ENCODE measurements at regions not wholly inside any gene's neighbourhood (a gene's known extent, or its start where the extent isn't known, plus 50 kb on each side); places are given as distances from the start of the nearest gene placed in this dataset.
"Not testable (repeated sequence)": the region's sequence is repeated elsewhere in the genome, so short reads cannot be mapped to it uniquely, and the experiment has no call there.

DNA sequence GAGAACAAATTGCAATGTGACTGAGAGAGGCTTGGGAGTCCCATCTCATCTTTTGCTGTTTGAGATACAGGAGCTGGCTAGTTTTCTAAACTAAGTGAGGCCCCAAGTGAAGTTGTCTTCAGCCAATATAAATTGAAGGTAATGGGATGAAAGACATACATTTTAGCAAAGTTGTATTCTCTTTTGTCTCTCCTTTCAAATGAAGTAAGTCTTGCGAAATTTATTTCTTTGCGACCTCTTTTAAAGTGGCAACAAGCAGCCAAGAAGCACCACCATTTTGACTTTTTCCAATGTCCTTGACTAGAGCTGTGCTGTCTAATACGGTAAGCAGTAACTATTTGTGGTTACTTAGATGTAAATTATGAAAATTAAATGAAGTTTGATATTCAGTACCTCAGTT, 385.7 kb downstream of the USP25 start:
- no peak for DNase-seq

DNA sequence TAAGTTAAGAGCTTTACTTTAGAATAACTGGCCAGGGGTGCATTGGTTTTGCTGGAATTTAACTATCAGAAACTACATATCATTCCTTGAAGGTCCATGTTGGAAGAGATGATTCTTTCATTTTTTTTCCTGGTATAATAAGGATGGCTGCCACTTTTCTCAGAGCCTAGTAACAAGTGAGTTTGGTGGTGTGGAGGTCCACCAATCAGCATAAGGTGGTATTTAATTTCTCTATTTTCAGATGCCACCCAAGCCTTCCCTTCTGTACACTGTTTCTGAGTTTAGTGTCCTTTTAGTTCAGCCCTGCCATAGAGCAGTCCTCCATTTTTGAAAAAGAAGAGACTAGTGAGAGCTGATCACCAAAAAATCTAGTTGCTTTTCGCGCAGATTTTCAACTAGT, 386.3 kb downstream of the USP25 start:
- DNase-seq = no peak

DNA sequence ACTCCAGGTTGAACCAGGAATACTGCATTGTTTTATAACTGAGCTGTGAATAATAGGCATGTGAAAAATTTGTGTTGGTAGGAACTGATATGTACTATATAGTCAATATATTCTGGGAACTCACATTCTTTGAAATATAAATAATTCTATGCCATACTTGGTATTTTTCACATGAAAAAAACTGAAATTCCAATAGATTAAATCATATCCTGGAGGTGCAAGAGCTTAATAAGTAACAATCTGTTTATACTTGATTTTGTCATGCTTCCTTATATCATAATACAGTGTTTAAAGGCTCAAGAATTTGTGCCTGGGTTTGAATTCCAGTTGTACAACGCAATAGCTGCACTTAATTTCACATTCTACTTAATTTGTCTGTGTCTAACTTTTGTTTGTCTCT, 387.0 kb downstream of the USP25 start:
- no peak for DNase-seq

DNA sequence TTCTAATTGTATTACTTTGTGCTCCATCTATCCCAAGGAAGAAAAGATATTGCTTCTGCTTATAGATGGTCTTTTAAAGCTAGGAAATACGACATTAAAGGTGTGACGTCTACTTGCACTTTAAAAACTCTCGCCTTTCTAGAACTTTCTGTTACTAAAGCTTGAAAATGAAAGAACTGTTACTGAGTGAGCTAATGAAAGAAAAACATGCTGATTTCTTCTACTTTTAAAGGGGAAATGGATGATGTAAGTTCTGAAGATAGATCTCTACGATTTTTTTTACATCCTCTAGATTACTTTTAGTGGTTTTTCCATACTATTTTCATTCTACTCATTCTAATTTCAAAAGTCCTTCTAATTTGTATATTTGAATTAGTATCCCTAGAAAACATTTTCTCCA, 387.5 kb downstream of the USP25 start:
- no peak for DNase-seq

DNA sequence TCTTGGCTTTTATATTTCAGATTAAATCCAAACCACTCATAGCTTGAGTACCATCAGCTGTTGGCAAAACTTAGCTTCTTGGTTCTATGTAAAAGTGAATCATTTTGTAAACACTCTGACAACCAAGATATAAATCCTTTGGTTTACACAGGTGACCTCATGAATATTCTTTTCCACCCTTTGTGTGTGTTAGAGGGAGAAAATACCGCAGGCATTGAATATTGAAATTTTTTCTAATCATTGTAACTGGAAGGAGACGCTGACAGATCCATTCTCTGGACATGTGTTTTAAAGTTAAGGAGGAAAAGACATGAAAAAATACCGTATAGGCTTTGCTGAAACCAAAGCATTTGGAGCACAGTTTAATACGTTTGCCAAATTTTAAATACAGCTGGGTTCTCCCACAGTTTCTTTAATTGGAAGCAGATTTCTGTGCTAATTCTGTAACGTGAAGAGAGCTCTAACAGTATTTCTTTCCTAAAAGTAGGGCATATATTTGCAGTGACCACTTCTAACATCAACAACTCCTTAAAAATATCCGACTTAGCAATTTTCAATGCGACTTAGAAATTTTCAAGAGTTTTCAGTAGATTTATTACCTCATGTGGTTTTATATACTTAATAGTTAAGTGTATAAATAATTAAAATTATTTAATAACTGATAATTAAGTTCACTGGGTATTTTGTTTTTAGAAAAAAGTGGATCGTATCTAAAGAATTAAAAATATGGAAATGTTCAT, 388.2 kb downstream of the USP25 start:
- peak in 1 of 51 donors; percentile 28 for DNase-seq

DNA sequence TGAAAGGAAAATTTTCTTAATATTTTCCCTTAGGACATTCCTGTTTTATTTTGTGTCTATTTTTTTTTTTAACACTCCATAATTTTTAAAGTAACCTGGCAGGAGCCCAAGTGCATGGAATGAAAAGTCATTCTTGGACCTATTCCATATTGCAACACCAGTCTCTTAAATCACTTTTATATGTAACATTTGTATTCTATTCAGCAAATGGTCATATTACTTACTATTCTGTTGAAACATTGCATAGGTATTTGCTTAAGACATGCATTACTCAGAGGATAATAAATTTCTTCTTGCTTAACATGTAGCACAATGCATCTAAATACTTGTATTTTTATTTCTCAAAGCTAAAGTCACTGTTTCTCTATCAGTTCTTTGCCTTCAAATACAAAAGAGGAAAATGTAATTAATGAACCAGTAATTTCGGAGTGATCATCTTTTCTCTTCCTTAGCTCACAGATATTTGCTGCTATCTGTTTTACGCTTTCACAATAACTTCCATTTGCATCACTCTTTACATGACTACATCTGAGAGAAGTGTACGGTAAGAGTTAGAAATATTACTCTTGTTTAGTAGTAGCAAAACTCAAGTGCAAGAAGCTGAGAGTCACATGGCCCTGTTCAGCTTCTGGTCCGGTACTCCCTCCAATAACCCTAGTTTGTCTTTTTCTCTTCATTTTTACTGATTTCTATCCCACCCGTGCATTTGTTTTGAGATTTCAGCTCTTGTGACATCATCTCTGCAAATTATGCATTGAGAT, 394.8 kb downstream of the USP25 start:
- no peak for DNase-seq

DNA sequence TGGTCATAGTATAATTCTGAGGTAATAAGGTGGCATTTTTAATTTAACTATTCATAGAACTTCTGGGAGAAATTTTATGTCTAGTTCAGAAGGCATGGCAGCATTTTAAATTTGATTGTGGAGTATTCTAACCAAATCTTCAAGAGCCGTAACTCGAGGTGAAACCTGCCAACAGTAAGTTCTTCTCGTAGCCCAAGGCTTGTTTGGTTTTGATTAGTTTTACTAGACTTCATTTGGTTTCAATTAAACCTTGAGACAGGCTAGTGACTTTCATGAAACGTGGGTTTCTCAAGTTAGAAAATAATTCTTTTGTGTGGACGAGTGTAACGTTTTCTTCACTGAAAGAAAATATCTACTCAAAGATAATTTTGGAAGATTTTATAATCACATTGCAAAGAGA, 395.5 kb downstream of the USP25 start:
- DNase-seq = no peak

DNA sequence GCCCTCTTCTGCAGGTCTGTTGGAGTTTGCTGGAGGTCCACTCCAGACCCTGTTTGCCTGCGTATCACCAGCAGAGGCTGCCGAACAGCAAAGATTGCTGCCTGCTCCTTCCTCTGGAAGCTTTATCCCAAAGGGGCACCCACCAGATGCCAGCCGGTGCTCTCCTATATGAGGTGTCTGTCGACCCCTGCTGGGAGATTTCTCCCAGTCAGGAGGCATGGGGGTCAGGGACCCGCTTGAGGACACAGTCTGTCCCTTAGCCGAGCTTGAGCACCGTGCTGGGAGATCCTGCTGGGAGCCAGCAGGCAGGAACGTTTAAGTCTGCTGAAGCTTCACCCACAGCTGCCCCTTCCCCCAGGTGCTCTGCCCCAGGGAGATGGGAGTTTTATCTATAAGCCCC, 402.7 kb downstream of the USP25 start:
- DNase-seq = not testable (repeated sequence)

DNA sequence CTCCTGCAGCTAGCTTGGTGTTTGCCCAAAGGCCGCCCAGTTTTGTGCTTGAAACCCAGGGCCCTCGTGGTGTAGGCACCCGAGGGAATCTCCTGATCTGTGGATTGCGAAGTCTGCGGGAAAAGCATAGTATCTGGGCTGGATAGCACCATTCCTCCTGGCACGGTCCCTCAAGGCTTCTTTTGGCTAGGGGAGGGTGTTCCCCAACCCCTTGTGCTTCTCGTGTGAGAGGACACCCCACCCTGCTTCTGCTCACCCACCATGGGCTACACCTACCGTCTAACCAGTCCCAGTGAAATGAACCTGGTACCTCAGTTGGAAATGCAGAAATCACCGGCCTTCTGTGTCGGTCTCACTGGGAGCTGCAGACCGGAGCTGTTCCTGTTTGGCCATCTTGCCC, 403.5 kb downstream of the USP25 start:
- DNase-seq = no peak

DNA sequence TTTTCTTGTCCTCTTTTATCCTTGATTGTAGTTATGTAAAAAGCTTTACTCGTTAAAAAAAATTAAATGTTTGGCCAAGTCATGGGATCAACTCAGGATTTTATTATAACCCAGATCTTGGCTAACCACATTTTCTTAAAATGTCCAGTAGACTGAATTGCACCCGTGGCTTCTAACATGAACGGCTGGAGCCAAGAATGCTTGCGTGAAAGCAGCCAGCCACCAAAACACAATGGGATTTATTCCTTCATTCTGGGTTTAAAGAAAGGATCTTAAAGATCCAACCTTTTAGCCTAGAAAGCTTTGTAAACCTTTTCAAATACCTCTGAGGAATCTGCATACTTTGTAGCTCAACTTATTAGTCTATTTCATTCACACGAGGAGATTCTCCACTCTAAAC, 404.4 kb downstream of the USP25 start:
- DNase-seq = no peak

DNA sequence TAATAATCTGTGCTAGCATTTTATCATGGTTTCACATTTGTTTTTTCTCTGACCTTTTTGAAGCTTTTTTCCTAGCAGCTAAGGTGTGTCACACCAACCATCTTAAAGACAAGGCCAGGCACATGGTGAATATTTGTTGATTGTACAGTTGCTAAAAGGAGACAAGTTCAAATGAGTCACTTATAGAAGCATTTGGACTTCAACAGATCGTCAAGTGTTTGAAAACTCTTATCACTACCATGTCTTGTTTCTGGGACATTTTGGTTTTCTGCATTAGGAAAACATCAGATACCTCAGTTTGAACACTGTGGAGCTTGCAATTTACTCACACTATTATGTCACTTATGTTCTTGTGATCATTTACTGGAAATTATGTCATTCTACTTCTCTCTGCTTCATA, 407.3 kb downstream of the USP25 start:
- no peak for DNase-seq

DNA sequence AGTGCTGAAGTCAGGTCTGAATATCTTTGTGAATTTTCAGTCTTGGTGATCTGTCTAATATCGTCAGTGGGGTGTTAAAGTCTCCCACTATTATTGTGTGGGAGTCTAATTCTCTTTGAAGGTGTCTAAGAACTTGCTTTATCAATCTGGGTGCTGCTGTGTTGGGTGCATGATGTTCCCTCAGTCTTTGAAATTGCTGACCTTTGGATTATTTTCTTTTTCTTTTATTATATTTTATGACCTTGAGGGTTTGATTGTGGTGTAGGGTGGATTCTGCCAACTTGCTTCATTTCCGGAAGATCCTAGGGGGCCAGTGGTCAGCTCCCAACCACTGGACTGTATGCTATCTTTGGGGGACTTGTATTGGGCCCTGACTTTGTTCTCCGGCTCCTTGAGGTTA, 415.3 kb downstream of the USP25 start:
- no peak for DNase-seq

DNA sequence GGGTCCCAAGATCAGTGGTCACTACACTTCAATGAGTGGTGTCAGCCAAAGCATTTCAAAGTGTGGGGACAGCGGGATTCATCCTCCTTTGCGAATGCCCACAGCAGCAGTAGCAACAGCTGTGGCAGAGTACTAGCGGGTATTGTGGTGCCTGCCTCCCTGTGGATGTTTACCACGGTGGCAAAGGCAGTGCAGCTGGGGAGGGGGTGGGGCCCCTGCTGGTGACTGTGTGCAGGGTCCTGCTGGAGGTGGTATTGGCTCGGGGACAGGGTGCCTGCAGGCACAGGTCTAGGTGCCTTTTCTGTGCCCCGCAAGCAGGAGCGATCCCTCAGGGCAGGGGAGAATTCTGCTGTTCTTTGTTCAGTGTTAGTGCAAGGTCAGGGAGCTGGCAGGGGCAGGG, 415.7 kb downstream of the USP25 start:
- DNase-seq = no peak

DNA sequence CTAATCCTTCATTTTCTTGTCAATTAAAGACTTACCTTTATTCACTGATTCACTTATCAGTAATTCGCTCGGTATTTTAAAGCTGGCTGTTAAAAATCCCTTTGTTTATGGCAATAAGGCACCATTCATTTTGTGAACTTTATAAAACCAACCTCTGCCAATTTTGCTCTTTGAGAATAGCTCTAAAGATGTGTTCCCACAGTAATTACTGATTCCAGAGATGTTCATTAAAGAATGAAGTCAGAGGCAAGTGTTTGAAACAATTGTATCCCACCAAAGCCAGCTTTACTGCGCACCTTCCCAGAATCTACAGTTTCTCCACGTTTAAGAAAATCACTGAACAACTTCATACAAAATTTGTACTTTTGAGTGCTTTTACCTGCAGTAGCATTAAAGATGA, 424.5 kb downstream of the USP25 start:
- DNase-seq = no peak

DNA sequence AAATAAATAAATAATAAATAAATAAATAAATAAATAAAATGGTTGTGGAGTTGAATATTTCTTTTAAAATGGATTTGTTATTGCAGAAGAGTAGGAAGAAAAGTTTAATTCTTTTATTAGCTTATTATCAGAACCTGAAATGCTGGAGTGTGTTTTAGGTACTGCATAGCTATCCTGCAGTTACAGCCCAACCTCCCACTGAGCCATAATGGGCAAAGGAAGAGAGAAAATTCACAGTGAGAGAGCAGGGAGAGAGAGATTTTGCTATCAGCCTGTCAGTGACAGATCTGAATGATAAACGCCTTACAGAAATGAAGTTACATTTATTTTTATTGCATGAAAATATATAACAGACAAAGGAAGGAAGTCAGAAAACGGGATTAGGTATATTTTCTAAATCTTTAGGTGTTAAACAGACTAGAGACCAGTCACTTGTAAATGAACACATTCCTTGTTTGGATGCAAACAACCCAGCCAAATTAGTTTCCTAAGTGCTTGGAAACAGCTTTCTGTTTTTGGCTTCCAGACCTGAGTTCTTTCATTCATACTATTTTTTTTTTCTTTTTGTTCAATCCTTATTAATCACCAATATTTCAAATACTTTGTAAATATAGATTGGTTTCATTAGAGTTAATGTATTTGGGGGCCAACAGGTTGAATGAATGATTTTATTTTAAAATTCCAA, 425.3 kb downstream of the USP25 start:
- no peak for DNase-seq

DNA sequence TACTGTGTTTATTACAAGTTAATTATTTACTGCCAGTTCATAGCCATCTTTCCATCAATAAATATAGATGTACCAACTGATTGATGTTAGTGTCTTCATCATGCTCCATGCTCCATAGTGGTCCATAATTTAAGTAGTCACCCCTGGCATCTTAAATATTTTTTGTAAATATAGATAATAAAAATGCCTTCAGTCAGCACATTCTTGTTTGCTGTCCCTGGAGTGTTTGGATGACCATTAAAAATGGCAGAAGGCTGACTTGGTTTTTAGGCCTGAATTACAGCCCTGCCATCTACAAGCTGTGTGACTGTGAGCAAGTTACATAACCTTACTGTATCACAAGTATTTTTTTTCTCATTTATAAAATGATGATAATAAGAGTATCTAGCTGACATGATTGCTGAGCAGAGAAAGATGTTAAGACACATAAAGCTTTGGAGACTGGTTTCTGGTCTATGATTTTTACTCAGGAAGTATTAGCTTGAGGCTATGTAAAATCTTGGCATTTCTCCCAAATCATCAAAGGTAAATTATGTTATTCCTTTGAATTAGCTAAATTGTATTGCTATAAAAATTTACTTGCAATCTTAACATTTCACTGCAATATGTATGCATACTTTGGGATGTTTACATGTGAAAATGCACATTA, 427.2 kb downstream of the USP25 start:
- DNase-seq = no peak

DNA sequence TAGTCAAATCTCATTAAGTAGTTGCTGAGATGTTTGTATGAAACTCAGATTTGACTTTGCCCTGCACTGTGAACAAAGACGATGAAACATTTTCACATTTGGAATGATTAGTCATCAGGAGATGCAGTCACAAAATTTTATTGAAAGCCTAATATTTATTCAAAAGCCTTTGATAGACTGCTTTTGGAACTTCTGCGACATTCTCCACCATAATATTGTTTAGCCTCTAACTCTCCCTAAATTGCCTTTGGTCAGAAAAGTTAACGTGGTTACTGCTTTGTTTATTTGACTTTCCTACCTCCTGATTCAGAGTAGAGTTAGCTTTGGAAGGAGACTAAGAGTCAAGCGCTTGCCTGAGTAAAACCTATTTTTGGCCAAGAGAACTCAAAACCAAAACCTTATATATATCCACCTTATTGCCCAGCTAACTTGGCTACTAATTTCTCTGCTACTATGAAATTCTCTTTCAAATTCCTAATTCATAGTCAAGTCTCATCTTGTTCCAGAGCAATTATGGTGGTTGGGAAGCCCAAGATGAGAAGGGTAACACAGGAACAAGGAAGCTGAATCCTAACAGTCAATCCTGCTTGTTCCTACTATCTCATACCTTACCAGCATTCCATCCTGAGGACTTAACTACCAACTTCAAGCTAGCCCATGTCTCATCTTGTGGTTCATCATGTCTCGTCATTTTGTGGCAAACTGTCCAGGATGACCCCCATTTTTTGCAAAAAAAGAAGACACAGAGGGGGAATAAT, 429.6 kb downstream of the USP25 start:
- no peak for DNase-seq

DNA sequence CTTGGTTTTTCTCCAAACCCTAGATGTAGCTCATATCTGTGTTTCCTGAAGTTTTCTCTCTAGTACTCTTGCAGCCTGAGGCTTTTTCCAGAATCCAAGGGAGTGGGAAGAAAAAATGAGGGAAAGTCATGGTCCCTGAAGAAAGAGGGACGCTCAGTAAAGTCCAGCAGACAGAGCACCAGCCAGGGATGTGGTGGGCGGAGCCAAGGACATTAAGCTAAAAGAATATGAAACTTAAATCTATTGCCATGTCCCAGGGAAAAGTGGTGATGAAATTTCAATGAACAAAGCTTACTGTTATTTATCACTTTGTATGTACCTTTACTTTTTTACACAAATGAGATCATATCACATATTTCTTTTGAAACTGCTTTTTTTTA, 430.2 kb downstream of the USP25 start:
- no peak for DNase-seq

DNA sequence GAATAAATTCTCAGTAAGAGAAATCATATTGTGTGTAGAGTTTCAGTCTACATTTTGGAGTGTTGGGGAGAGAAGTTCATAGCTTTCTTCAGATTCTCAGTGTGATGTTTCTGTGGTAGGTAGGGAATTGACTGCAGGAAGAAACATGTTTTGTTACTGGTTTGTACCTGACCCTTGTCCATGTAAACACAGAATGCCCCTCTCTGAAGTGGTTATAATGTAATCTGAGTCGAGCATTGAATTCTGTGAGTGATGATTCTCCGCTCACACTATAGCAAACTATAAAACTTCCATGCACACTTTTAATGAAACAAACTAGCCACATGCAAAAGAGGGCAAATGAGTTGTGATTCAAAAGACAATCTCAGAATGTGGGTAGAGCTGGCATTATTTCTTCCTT, 433.2 kb downstream of the USP25 start:
- no peak for DNase-seq

DNA sequence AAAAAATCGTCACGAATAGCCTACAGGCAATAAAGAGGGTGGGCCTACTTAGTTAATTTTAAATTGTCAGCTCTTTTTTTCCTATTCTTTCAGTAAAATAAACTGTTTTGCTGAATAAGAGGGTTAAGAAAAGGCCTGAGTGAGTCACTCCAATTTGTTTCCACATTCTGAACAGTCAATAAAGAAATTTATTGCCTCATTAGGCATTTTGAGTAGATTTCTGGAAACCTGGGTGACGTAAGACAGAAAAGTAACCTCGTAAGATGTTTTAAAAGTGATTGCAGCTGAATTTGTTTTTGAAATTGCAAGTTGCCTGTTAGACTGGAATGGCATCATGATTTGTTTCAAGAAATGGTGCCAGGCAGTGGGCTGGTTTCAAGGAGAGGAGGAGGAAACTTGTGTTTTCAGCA, 439.3 kb downstream of the USP25 start:
- DNase-seq = peak in 3 of 51 donors; percentile 20 to 62 (median 50)

DNA sequence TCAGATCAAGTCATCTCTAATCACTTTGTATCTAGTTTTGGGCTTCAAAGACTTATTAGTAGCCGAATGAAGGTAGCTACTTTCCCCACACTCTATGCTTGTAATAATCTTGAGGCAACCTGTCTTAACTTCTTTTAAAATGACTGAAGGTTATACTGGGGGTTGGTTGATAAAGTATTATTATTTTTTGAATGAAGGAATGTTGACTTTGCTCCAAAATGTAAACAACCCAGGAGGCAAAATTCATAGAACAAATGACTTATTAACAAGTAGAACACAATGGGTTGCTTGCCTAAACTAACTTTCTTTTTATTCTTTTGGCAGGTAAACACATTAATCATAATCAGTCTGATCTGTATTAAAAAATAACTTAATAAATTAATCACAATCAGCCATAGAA, 440.0 kb downstream of the USP25 start:
- DNase-seq = no peak

DNA sequence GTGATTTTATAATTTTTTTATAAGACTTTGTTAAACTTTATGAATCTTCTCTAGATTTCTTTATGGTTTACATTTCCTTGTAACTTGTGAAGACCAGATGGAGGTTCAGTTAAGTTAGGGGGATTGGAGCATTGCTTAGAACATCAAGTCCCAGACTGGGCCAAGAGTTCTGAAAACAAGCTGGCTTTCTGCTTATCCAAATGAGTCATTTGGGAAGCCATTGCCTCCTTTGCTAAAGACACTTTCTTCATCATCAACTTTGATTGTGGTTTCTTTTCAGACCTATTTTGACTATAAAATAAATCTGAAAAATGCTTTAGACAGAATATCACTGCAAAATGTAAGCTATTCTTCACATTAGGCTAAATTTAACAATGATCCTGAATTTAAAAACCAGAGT, 446.8 kb downstream of the USP25 start:
- no peak for DNase-seq
